Panc1 (cell line): ENCODE measurements at regions not wholly inside any gene's neighbourhood (a gene's known extent, or its start where the extent isn't known, plus 50 kb on each side); places are given as distances from the start of the nearest gene placed in this dataset.

Experiments
- ATAC-seq: fragments of 200-7000 bp; cut with Tn5 transposase; 2 replicates; pipeline ENCODE4 v1.9.1; 2020; ENCODE audit warnings: mild to moderate bottlenecking, moderate library complexity
- BruUV-seq: library from RNA; stranded (reverse); fragments of 400-500 nt; replicated peaks from 2 replicates; lab custom pipeline; 2021; lab: Mats Ljungman, UMichigan
- CTCF ChIA-PET: fragments of 300-600 bp; sonication (Branson Sonifier 250); formaldehyde crosslinking; loops from one replicate; lab custom pipeline; 2022; ENCODE audit warnings: antibody characterized with exemption; lab: Charles Lee
- POLR2A ChIA-PET: fragments of 300-600 bp; sonication (Branson Sonifier 250); formaldehyde crosslinking; loops from one replicate; lab custom pipeline; 2022; ENCODE audit warnings: antibody characterized with exemption; lab: Charles Lee
- DNase-seq: peaks from one replicate; pipeline ENCODE4 v3.0.0-alpha.2; 2010; ENCODE audit warnings: low read depth, low spot score
- H3K27ac ChIP-seq: 2 replicates; pipeline ENCODE4 v1.5.1; 2011; ENCODE audit warnings: mild to moderate bottlenecking, low read length, inconsistent platforms
- H3K27me3 ChIP-seq: fragments of 200-500 bp; sonication (Bioruptor generic); 2 replicates; pipeline ENCODE4 v1.6.0; 2014; ENCODE audit warnings: low read length, inconsistent platforms; ENCODE audit not compliant: control insufficient read depth, insufficient read depth
- H3K36me3 ChIP-seq: fragments of 200-500 bp; sonication (Bioruptor generic); 2 replicates; pipeline ENCODE4 v1.5.1; 2014; ENCODE audit warnings: inconsistent platforms, mild to moderate bottlenecking, low read length, moderate library complexity; ENCODE audit not compliant: control insufficient read depth, insufficient read depth
- H3K4me1 ChIP-seq: 2 replicates; pipeline ENCODE4 v1.5.1; 2011; ENCODE audit warnings: inconsistent platforms, mild to moderate bottlenecking, low read length, moderate library complexity; ENCODE audit not compliant: control insufficient read depth, insufficient read depth
- H3K4me3 ChIP-seq, 2 experiments: 2 replicates each; pipeline ENCODE4 v1.5.1; 2011 to 2012; ENCODE audit warnings: low read depth in 2 of 2, low read length in 2 of 2, mild to moderate bottlenecking in 2 of 2, inconsistent platforms in 1 of 2, moderate library complexity in 1 of 2
- H3K9me3 ChIP-seq: fragments of 200-500 bp; sonication (Bioruptor generic); 2 replicates; pipeline ENCODE4 v1.5.1; 2014; ENCODE audit warnings: low read depth, mild to moderate bottlenecking, inconsistent platforms, low read length, moderate library complexity; ENCODE audit not compliant: control insufficient read depth, insufficient read depth
- CTCF ChIP-seq: fragments of 450-650 bp; IDR thresholded peaks from 2 replicates; pipeline ENCODE4 v1.5.1; 2017; ENCODE audit warnings: mild to moderate bottlenecking
- POLR2AphosphoS5 ChIP-seq: IDR thresholded peaks from 2 replicates; pipeline ENCODE4 v1.6.1; 2012; ENCODE audit warnings: mild to moderate bottlenecking, low read depth, low read length, moderate library complexity
- REST ChIP-seq, 2 experiments: IDR thresholded peaks; 2 replicates each; pipeline ENCODE4 v1.6.1; 2011 to 2012; ENCODE audit warnings: low read depth in 2 of 2, control low read depth in 1 of 2, low read length in 1 of 2, mild to moderate bottlenecking in 1 of 2, moderate library complexity in 1 of 2; ENCODE audit not compliant: insufficient read depth in 1 of 2
- SIN3A ChIP-seq: IDR thresholded peaks from 2 replicates; pipeline ENCODE4 v1.6.1; 2012; ENCODE audit warnings: low read depth, mild to moderate bottlenecking, low read length, moderate library complexity, borderline replicate concordance; ENCODE audit not compliant: insufficient read depth
- TCF7L2 ChIP-seq: IDR thresholded peaks from 2 replicates; pipeline ENCODE4 v1.6.1; 2011; ENCODE audit warnings: mild to moderate bottlenecking, low read depth, low read length, inconsistent platforms
- in situ Hi-C: cut with HindIII; loops from 2 replicates; pipeline ENCODE4 v1.10.0; 2016; ENCODE audit warnings: low sequenced_read_pairs, low pct_unique_long_range_greater_than_20kb
- intact Hi-C: fragments of 100-400 bp; cut with micrococcal nuclease; formaldehyde crosslinking; loops from one replicate; pipeline ENCODE4 v1.10.0; 2022; ENCODE audit not compliant: unreplicated experiment

GRCh38 chr4:170776983-170777382 is 687.2 kb upstream of the AADAT start:
- Histone ChIP-seq H3K9me3 (no peaks in the 10 kb centered on the region), H3K4me1 (no peaks in the 10 kb centered on the region), H3K36me3 (no peaks in the 10 kb centered on the region), H3K27me3 (no peaks in the 10 kb centered on the region), H3K27ac (no peak overlapping the region), H3K4me3 (no peak overlapping the region)
- intact Hi-C loops = no loop called here
- CTCF ChIA-PET = no interaction called here
- TF ChIP-seq TCF7L2 (no peak), CTCF (no peak)
- POLR2A ChIA-PET = no interaction called here
- BruUV-seq = no TSS peak
- in situ Hi-C loops = no loop called here
- DNase-seq = no peak
- no peak for ATAC-seq

- TF ChIP-seq SIN3A (no peak), REST (IDR thresholded peaks at IDR 0.05; ENCODE audit: insufficient read depth in 1 of 2, low read depth in 2 of 2, low read length in 1 of 2) (no peak), CTCF (no peak), POLR2AphosphoS5 (no peak), TCF7L2 (no peak)
- ATAC-seq = no peak
- H3K9me3 ChIP-seq = no peaks in the 10 kb centered on the region
- ChIA-PET POLR2A (no interaction called here), CTCF (interaction anchor here (0.6 kb wide), 1 partner anchor 55 kb away, joined by 3 read pairs; no protein-coding TSS in a partner anchor)
- H3K36me3 ChIP-seq = no peaks in the 10 kb centered on the region
- H3K27me3 ChIP-seq = no peaks in the 10 kb centered on the region
- DNase-seq = no peak
- in situ Hi-C loops = no loop called here
- no peak overlapping the region for H3K27ac ChIP-seq
- intact Hi-C loops = no loop called here
- BruUV-seq = no TSS peak
- H3K4me1 ChIP-seq = no peaks in the 10 kb centered on the region
- no peak overlapping the region for H3K4me3 ChIP-seq
Observed at GRCh38 chr4:170775851-170776250, 686.1 kb upstream of the AADAT start.
